NCI-H2081 treated with DMSO at 0.1 percent for 48 hours (cell line): ENCODE measurements at regions not wholly inside any gene's neighbourhood (a gene's known extent, or its start where the extent isn't known, plus 50 kb on each side); places are given as distances from the start of the nearest gene placed in this dataset.
"Not testable (repeated sequence)": the region's sequence is repeated elsewhere in the genome, so short reads cannot be mapped to it uniquely, and the experiment has no call there.

ENCODE experiments used
- DNase-seq: peaks from one replicate; lab custom pipeline; 2025; lab: John Stamatoyannopoulos, UW

GRCh38 chr15:31597466-31597865 lies 270.8 kb downstream of the KLF13 start:
- DNase-seq = no peak

- no peak for DNase-seq
These were observed 272.0 kb downstream of the KLF13 start for GRCh38 chr15:31598620-31599019.

DNA sequence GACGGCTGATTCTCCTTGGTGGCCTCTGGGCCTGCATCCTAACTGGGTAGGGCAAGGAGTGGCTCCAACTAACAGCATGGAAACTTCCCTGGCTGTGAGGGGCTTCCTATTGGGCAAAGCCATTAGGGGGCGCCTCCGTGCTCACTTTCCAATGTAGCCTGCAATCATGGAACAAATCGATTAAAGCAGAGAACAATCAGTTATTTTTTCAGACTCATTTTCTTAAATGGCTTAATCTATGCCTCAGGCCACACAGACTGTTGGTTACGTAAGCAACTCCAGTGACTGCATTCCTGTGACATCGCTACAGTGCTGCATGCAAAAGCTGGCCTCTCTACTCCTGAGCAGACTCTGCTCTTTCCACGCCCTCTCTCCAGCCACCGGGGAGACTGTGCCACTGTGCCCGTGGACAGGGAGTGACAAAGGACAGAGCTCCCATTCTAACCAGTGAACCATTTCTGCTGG lies 278.9 kb downstream of the KLF13 start:
- no peak for DNase-seq

DNA sequence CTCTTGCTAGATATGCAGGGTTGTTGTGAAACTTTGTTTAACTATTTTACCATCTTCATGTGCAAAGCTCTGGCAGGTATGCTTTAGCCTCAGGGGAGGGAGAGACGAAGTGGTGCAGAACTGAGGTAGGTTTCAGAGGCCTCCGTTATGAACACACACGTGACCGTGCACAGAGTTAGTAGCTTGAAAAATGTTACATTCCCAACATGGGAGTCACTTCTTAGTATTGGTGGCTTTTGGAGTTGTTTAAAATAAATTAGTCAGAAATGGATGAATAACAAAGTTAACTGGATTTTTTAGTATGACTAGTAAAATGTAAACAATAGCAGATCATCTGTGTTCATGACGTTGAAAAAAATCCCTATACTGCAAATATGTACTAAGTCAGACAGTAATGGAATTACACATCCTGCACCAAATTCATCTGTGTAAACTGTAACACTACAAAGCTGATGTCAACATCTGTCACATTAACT lies 279.6 kb downstream of the KLF13 start:
- no peak for DNase-seq

- DNase-seq = no peak
These were observed 280.4 kb downstream of the KLF13 start for GRCh38 chr15:31606931-31607497.

DNA sequence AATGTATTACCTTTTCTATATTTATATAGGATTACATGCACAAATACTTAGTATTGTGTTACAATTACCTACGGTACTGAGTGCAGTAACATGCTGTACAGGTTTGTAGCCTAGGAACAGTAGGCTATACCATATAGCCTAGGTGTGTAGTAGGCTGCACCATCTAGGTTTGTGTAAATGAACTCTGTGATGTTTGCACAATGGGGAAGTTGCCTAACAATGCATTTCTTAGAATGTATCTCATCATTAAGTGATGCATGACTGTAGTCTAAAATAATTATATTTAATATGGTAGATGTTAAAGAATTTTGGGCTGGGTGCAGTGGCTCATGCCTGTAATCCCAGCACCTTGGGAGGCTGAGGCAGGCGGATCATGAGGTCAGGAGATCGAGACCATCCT lies 281.0 kb downstream of the KLF13 start:
- no peak for DNase-seq

DNA sequence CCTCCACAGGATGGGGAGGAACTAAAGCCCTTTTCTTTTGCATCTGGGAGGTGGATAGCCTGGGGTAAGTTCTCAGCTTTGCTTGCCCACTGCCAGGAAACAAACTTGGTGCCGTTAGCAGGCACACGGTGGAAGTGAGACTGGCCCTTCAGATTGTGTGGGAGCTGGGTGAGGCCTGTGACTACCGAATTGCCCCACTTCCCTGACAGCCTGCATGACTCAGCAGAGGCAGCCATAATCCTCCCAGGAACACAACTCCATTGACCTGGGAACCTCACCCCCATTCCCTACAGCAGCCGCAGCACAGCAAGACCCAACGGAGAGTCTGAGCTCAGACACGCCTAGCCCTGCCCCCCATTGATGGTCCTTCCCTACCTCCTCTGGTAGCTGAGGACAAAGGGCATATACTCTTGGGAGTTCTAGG lies 282.6 kb downstream of the KLF13 start:
- no peak for DNase-seq

GRCh38 chr15:31609906-31610305 lies 283.3 kb downstream of the KLF13 start:
- DNase-seq = no peak

- no peak for DNase-seq
These were observed 289.2 kb downstream of the KLF13 start for GRCh38 chr15:31615643-31616415.

DNA sequence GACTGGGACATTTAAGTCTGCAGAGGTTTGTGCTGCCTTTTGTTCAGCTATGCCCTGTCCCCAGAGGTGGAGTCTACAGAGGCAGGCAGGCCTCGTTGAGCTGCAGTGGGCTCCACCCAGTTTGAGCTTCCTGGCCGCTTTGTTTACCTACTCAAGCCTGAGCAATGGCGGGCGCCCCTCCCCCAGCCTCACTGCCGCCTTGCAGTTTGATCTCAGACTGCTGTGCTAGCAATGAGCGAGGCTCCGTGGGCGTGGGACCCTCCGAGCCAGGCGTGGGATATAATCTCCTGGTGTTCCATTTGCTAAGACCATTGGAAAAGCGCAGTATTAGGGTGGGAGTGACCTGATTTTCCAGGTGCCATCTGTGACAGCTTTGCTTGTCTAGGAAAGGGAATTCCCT lies 296.7 kb downstream of the KLF13 start:
- DNase-seq = not testable (repeated sequence)

GRCh38 chr15:31624115-31624514 lies 297.5 kb downstream of the KLF13 start:
- not testable (repeated sequence) for DNase-seq

DNA sequence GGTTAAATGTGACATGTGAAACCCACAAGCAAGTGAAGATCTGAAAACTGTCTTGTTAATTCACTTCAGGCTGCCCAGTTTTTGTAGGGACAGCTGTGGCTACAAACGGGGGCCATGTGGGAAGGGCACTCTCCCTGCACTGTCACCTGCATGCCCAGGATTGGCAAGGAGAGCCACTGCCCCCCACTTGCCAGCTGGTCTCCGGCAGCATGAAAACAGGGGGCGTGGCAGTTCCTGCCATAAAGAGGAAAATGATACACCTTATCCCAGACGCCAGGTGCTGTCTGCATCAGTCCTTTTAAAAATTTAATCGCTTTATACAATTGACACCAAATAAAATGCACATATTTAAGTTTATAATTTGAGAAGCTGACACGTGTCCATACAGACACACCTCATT lies 309.1 kb downstream of the KLF13 start:
- peak; percentile 69 for DNase-seq

GRCh38 chr15:31636911-31637310 lies 310.3 kb downstream of the KLF13 start:
- DNase-seq = not testable (repeated sequence)

- not testable (repeated sequence) for DNase-seq
These were observed 317.3 kb downstream of the KLF13 start for GRCh38 chr15:31643955-31644354.

DNA sequence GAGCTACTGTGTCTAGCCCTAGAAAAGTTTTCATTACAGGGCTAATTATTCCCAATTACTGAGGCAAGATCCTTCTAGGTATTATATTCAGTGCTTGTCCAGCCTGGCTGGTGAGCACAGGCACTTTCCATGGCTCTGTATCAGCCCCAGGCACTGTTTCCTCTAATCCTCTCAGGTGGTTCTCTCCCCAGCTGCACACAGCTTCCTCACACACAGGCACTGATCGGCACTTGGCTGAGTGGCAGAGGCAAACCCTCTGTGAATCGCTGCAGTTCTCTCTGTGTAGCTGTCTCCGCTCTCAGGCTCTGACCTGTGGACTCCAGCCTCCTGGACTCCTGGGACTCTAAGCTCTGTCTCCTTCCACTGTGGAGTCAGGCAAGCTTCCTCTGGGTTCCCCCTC lies 318.1 kb downstream of the KLF13 start:
- not testable (repeated sequence) for DNase-seq

GRCh38 chr15:31647337-31647826 lies 320.7 kb downstream of the KLF13 start:
- not testable (repeated sequence) for DNase-seq

DNA sequence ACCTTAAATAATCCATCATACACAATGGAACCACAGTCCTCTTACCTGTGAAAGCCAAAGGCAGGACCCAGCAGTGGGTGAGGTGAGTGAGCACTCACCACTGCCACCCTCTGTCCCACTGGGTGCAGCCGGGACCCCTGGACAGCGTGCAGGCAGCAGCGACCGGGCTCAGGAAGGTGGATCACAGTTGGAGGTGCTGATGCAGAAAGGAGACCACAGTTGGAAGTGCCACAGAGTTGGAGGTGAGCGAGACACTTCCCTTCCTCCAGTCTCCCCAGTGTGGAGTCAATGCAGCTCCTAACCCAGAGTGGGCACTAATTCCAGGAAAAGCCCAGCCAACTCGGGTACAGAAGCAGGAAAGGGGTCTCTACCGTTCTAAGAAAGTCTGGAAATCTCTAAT lies 323.0 kb downstream of the KLF13 start:
- DNase-seq = not testable (repeated sequence)

DNA sequence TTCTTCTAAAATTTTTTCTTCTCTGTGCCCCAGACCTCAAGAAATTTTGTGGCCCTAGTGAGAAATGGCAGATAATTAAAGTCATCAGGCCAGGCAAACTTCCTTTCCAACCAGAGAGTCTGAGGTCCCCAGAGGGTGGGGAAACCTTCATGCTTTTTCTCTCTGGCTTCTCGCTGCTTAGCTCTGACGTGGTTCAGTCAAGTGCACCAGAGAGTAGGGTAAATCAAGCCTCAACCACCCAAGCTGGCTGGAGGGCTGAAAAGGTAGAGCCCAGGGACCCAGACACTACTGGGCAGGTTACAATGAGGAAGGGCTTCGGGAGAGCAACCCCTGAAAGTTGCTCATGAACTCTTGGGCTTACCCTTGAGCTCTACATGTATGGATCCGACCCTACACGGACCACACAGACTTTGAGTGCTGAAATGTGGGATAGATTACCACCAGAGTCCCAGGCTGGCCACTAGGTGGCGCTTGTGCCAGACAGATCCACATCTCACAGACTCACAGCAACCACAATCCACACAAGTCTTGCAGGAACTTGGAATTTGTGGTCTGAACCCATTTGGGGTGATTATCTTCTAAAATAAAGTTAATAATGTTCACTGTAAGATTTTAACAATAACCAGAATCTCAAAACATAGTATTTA lies 323.5 kb downstream of the KLF13 start:
- DNase-seq = not testable (repeated sequence)

- not testable (repeated sequence) for DNase-seq
These were observed 330.3 kb downstream of the KLF13 start for GRCh38 chr15:31656915-31657314.

- no peak for DNase-seq
These were observed 334.2 kb downstream of the KLF13 start for GRCh38 chr15:31660816-31661215.

GRCh38 chr15:31665732-31666131 lies 339.1 kb downstream of the KLF13 start:
- DNase-seq = not testable (repeated sequence)

DNA sequence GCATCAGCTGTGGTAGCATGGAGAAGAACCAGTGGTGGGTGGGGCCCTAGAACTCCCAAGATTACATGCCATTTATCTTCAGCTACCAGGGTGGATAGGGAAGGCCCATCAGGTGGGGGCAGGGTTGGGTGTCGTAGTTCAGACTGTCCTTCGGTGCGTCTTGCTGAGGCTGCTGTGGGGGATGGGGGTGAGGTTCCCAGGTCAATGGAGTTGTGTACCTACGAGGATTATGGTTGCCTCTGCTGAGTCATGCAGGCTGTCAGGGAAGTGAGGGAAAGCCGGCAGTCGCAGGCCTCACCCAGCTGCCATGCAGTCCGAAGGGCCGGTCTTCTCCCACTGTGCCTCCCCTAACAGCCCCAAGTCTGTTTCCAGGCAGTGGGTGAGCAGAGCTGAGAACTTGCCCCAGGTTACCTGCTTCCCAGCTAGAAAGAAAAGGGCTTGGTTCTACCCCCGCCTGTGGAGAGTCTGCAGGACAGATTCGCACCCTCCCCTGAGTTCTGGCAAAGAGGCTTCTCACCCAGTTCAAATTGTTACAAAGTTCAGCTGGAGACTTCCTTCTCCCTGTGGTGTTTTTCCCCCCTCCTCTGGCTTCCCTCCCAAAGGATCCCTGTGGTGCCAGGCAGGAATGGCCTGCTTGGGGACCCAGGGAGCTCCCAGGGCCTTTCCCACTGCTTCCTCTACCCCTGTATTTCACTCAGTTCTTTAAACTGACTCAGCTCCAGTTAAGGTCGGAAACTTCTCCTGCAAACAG lies 342.7 kb downstream of the KLF13 start:
- DNase-seq = not testable (repeated sequence)
